Osteocyte (in vitro differentiated cells): ENCODE measurements at regions not wholly inside any gene's neighbourhood (a gene's known extent, or its start where the extent isn't known, plus 50 kb on each side); places are given as distances from the start of the nearest gene placed in this dataset.
A peak's percentile ranks its signal among the peaks of the same experiment; 100 is the strongest.

Experiments
- DNase-seq: peaks from one replicate; pipeline ENCODE4 v3.0.0; 2021; ENCODE audit warnings: mixed read lengths; ENCODE audit not compliant: unreplicated experiment; ENCODE audit errors: extremely low spot score
- H3K27ac Mint-ChIP-seq: one replicate; pipeline ENCODE4 v1.8.0; 2021; ENCODE audit warnings: mild to moderate bottlenecking, mixed read lengths; ENCODE audit not compliant: unreplicated experiment
- H3K27me3 Mint-ChIP-seq: one replicate; pipeline ENCODE4 v1.8.0; 2021; ENCODE audit warnings: mixed read lengths; ENCODE audit not compliant: unreplicated experiment
- H3K36me3 Mint-ChIP-seq: one replicate; pipeline ENCODE4 v1.8.0; 2021; ENCODE audit warnings: mixed read lengths; ENCODE audit not compliant: unreplicated experiment
- H3K4me1 Mint-ChIP-seq: one replicate; pipeline ENCODE4 v1.8.0; 2021; ENCODE audit warnings: mixed read lengths; ENCODE audit not compliant: unreplicated experiment
- H3K4me3 Mint-ChIP-seq: one replicate; pipeline ENCODE4 v1.8.0; 2021; ENCODE audit warnings: mild to moderate bottlenecking, moderate library complexity, mixed read lengths; ENCODE audit not compliant: unreplicated experiment
- H3K9me3 Mint-ChIP-seq: one replicate; pipeline ENCODE4 v1.8.0; 2021; ENCODE audit warnings: mixed read lengths; ENCODE audit not compliant: unreplicated experiment
- TF ChIP-seq, protein P1 (sequence below): fragments of 200-600 bp; sonication (generic); IDR thresholded peaks from 2 replicates; pipeline ENCODE4 v1.5.0; 2021; ENCODE audit warnings: antibody characterized with exemption, mild to moderate bottlenecking, moderate library complexity

DNA sequence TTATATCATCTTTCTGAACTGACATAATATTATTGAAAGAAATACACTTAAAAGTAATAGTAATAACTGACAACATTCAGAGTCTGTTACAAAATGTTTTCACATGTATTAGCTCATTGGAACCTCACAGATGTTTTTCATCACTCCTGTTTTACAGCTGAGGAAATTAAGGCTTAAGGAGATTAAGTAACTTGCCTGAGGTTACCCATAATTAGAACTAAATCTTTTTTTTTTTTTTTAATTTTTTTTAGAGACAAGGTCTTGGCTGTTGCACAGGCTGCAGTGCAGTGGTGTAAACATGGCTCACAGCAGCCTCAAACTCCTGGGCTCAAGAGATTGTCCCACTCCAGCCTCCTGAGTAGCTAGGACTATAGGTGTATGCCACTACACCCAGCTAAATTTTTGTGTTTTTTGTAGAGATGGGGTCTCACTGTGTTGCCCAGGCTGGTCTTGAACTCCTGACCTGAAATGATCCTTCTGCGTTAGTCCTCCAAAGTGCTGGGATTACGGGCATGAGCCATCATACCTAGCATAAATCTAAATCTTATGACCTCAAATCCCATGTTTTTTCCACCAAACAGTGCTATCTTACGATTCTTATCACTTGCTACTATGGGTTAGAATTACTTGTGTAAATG, 64.7 kb upstream of the MACF1 start:
- Mint-ChIP-seq H3K27ac (no peak overlapping the region), H3K9me3 (no peaks in the 10 kb centered on the region), H3K4me1 (peaks cover 51% of the 10 kb centered on the region), H3K27me3 (no peaks in the 10 kb centered on the region), H3K36me3 (peaks cover 5% of the 10 kb centered on the region), H3K4me3 (no peak overlapping the region)
- DNase-seq: no peak
- TF ChIP-seq, protein P1, sequence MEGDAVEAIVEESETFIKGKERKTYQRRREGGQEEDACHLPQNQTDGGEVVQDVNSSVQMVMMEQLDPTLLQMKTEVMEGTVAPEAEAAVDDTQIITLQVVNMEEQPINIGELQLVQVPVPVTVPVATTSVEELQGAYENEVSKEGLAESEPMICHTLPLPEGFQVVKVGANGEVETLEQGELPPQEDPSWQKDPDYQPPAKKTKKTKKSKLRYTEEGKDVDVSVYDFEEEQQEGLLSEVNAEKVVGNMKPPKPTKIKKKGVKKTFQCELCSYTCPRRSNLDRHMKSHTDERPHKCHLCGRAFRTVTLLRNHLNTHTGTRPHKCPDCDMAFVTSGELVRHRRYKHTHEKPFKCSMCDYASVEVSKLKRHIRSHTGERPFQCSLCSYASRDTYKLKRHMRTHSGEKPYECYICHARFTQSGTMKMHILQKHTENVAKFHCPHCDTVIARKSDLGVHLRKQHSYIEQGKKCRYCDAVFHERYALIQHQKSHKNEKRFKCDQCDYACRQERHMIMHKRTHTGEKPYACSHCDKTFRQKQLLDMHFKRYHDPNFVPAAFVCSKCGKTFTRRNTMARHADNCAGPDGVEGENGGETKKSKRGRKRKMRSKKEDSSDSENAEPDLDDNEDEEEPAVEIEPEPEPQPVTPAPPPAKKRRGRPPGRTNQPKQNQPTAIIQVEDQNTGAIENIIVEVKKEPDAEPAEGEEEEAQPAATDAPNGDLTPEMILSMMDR: no peak

DNA sequence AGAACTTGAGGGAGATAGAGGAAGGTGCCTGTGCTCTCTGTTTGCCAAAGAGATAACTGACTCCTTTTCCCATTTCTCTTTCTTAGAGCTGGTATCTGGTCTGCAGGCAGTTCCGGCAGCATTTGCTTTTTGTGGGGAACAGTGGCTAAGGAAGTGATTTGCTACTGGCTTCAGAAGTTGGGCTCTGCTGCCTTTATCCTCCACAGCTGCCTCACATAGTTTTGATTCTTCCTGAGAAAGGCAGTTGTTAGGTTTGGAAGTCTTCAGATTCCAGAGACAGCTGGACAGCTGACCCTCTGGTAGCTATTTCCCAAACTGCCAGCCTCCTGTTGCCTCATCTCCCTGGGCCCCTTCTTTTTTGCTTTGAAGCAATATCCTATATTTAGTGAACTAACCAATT, 62.6 kb upstream of the MACF1 start:
- Mint-ChIP-seq H3K27ac (peak overlapping the region; percentile 89), H3K9me3 (no peaks in the 10 kb centered on the region), H3K27me3 (no peaks in the 10 kb centered on the region), H3K4me3 (peak overlapping the region; percentile 31), H3K36me3 (peaks cover 2% of the 10 kb centered on the region), H3K4me1 (peaks cover 54% of the 10 kb centered on the region)
- TF ChIP-seq, protein P1: no peak
- no peak for DNase-seq

DNA sequence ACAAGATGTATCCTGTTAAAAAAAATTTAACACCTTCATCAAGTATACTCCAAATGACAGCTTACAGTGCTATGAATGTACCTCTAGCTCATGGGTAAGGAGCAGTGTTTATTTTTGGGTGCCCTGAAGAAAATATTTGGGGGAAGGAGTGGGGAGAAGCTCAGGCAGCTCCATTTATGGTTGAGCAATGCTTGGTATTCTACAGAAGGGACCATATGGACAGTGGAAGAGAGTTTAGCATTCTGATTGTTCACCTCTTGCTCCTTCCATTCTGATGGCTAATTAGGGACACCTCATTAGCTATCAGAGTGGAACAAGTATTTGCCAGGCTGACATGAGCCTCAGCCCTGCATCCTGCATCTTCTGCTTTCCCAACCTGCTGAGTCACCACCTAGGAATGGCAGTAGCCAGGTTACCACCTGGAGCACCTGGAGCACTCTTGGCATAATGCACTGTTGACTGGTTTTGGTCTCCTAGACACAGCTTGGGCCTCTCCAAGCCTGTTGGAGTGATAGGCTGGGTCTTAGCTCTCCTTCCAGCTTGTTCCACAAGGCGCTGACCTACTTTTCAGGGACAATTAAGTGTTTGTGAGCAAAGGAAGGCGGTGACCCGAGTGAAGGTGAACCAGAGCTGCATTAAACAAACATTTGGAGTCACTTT, 62.0 kb upstream of the MACF1 start:
- Mint-ChIP-seq H3K9me3 (no peaks in the 10 kb centered on the region), H3K4me1 (peaks cover 55% of the 10 kb centered on the region), H3K27me3 (no peaks in the 10 kb centered on the region), H3K4me3 (no peak overlapping the region), H3K36me3 (peaks cover 2% of the 10 kb centered on the region), H3K27ac (peak overlapping the region; percentile 89)
- TF ChIP-seq, protein P1: no peak
- DNase-seq: no peak

DNA sequence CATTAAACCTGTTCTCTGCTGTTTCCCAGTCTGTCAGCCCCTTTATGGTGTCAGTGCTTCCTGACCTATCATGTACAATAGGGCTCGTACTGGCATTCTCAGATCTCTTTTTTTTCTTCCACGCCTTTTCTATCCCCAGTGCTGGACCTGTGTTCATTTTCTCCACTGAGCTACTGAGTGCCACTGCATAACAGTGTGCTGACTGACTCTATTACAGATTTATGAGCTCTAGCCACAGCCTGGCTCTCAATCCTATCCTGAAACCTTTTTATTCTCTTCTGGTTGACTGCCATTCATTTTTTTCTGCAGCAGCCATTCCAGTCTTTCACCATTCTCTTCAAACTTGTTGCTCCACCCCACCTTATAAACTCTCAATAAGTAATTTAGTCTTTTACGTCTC, 59.6 kb upstream of the MACF1 start:
- no peaks in the 10 kb centered on the region for H3K9me3 Mint-ChIP-seq
- H3K4me3 Mint-ChIP-seq: no peak overlapping the region
- no peaks in the 10 kb centered on the region for H3K27me3 Mint-ChIP-seq
- DNase-seq: no peak
- peaks cover 7% of the 10 kb centered on the region for H3K36me3 Mint-ChIP-seq
- peaks cover 65% of the 10 kb centered on the region for H3K4me1 Mint-ChIP-seq
- TF ChIP-seq, protein P1: no peak
- H3K27ac Mint-ChIP-seq: peak overlapping the region; percentile 31

DNA sequence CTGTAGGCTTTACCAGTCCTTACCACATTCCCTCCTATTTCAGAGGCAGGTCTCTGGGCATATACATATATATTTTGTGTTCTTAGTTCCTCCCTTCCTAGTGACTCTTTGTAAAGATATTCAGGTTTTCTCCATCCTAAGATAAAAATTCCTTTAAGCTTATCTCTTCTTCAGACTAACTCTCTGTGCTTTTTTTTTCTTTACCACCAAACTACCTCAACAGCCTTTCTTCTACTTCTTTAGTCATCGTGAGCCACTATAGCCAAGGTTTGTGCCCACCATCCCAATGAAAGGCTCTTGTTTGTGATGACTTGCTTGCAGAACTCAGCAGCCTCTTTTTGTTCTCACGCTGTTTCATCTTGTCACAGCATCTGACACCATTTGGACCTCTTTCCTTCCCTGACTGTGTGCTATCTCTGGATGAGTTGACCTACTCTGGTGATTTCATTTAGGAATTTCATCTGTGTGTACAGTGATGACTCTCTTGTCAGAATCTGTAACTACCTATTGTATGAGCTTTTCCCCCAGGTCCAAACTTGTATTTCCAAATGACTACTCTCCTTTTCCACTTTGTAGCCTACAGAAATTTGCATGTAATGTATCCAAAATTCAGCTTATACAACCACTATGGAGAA, 59.0 kb upstream of the MACF1 start:
- Mint-ChIP-seq H3K36me3 (peaks cover 7% of the 10 kb centered on the region), H3K27ac (peak overlapping the region; percentile 31), H3K4me1 (peaks cover 61% of the 10 kb centered on the region), H3K27me3 (no peaks in the 10 kb centered on the region), H3K4me3 (no peak overlapping the region), H3K9me3 (no peaks in the 10 kb centered on the region)
- TF ChIP-seq, protein P1: no peak
- no peak for DNase-seq
